ENCODE measurements at regions not wholly inside any gene's neighbourhood (a gene's known extent, or its start where the extent isn't known, plus 50 kb on each side); places are given as distances from the start of the nearest gene placed in this dataset.
"Not testable (repeated sequence)": the region's sequence is repeated elsewhere in the genome, so short reads cannot be mapped to it uniquely, and the experiment has no call there.

- Histone ChIP-seq H3K4me1 (ENCODE audit: insufficient read depth, low read length, severe bottlenecking) (no peaks in the 10 kb centered on the region), H3F3A (ENCODE audit: insufficient read depth, low read length) (no peaks in the 10 kb centered on the region), H3K27me3 (ENCODE audit: insufficient read depth, low read length) (no peaks in the 10 kb centered on the region), H4K20me1 (ENCODE audit: insufficient read depth, low read length) (no peaks in the 10 kb centered on the region), H3K9ac (ENCODE audit: low read length) (no peak overlapping the region), H3K4me2 (ENCODE audit: low read length) (no peak overlapping the region), H3K4me3 (ENCODE audit: low read depth, low read length, poor library complexity, severe bottlenecking) (no peak overlapping the region), H3K9me3 (ENCODE audit: low read length) (no peaks in the 10 kb centered on the region), H3K36me3 (ENCODE audit: insufficient read depth, low read length) (no peaks in the 10 kb centered on the region), H3K9me2 (ENCODE audit: low read depth, low read length) (no peaks in the 10 kb centered on the region), H3K27ac (ENCODE audit: low read depth, low read length, poor library complexity, severe bottlenecking) (no peak overlapping the region), H2AFZ (ENCODE audit: low read length) (no peak overlapping the region), H3K79me2 (ENCODE audit: insufficient read depth, low read length) (no peaks in the 10 kb centered on the region)
- no peak for TF ChIP-seq CTCF (IDR thresholded peaks at IDR 0.05; ENCODE audit: low read length)
- no peak for TF ChIP-seq EZH2 (IDR thresholded peaks at IDR 0.05; ENCODE audit: borderline replicate concordance, low read length)
These were observed 467.6 kb upstream of the HS3ST5 start for GRCh38 chr6:114810468-114810867.

GRCh38 chr6:114805426-114805825, 462.6 kb upstream of the HS3ST5 start:
- not testable (repeated sequence) for H3K36me3 ChIP-seq (ENCODE audit: insufficient read depth, low read length); H3K9me2 ChIP-seq (ENCODE audit: low read depth, low read length); H4K20me1 ChIP-seq (ENCODE audit: insufficient read depth, low read length); H3K9me3 ChIP-seq (ENCODE audit: low read length); H3K4me1 ChIP-seq (ENCODE audit: insufficient read depth, low read length, severe bottlenecking); H3K27ac ChIP-seq (ENCODE audit: low read depth, low read length, poor library complexity, severe bottlenecking); H3K79me2 ChIP-seq (ENCODE audit: insufficient read depth, low read length); H3K4me2 ChIP-seq (ENCODE audit: low read length); H3F3A ChIP-seq (ENCODE audit: insufficient read depth, low read length); H3K9ac ChIP-seq (ENCODE audit: low read length); H3K27me3 ChIP-seq (ENCODE audit: insufficient read depth, low read length); H2AFZ ChIP-seq (ENCODE audit: low read length); H3K4me3 ChIP-seq (ENCODE audit: low read depth, low read length, poor library complexity, severe bottlenecking)

- no peaks in the 10 kb centered on the region for H3K4me1 ChIP-seq (ENCODE audit: insufficient read depth, low read length, severe bottlenecking)
- no peaks in the 10 kb centered on the region for H4K20me1 ChIP-seq (ENCODE audit: insufficient read depth, low read length)
- no peaks in the 10 kb centered on the region for H3F3A ChIP-seq (ENCODE audit: insufficient read depth, low read length)
- H3K27me3 ChIP-seq (ENCODE audit: insufficient read depth, low read length) = no peaks in the 10 kb centered on the region
- TF ChIP-seq EZH2 (IDR thresholded peaks at IDR 0.05; ENCODE audit: borderline replicate concordance, low read length) = no peak
- no peak for TF ChIP-seq CTCF (IDR thresholded peaks at IDR 0.05; ENCODE audit: low read length)
- no peak overlapping the region for H3K4me2 ChIP-seq (ENCODE audit: low read length)
- no peaks in the 10 kb centered on the region for H3K9me2 ChIP-seq (ENCODE audit: low read depth, low read length)
- H2AFZ ChIP-seq (ENCODE audit: low read length) = no peak overlapping the region
- H3K36me3 ChIP-seq (ENCODE audit: insufficient read depth, low read length) = no peaks in the 10 kb centered on the region
- no peak overlapping the region for H3K27ac ChIP-seq (ENCODE audit: low read depth, low read length, poor library complexity, severe bottlenecking)
- H3K9me3 ChIP-seq (ENCODE audit: low read length) = no peaks in the 10 kb centered on the region
- no peaks in the 10 kb centered on the region for H3K79me2 ChIP-seq (ENCODE audit: insufficient read depth, low read length)
- H3K4me3 ChIP-seq (ENCODE audit: low read depth, low read length, poor library complexity, severe bottlenecking) = no peak overlapping the region
- H3K9ac ChIP-seq (ENCODE audit: low read length) = no peak overlapping the region
These were observed 453.8 kb upstream of the HS3ST5 start for GRCh38 chr6:114796576-114796975.

DNA sequence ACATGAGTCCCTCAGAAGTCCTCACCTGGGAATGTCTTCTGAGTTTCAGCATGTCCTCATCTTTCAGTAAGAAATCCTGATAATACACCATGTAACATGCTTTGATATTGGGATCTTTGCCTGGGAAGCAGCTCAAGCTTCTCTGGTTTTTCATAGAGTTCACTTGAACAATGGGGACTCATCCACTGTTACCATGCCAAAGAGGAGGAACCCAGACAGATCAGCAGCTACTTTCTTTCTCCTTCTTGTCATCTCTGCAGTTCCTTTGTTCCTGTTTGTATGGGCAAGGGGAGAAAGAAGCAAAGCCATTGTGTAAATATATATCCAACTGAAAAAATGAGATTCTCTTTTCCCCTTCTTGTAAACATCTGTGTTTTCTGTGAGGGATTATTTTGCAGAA, 450.6 kb upstream of the HS3ST5 start:
- no peak for TF ChIP-seq EZH2 (IDR thresholded peaks at IDR 0.05; ENCODE audit: borderline replicate concordance, low read length)
- no peak for TF ChIP-seq CTCF (IDR thresholded peaks at IDR 0.05; ENCODE audit: low read length)
- Histone ChIP-seq H3K4me3 (ENCODE audit: low read depth, low read length, poor library complexity, severe bottlenecking) (no peak overlapping the region), H3K9me3 (ENCODE audit: low read length) (no peaks in the 10 kb centered on the region), H3K4me1 (ENCODE audit: insufficient read depth, low read length, severe bottlenecking) (no peaks in the 10 kb centered on the region), H3K4me2 (ENCODE audit: low read length) (no peak overlapping the region), H3K36me3 (ENCODE audit: insufficient read depth, low read length) (no peaks in the 10 kb centered on the region), H4K20me1 (ENCODE audit: insufficient read depth, low read length) (no peaks in the 10 kb centered on the region), H3F3A (ENCODE audit: insufficient read depth, low read length) (no peaks in the 10 kb centered on the region), H3K79me2 (ENCODE audit: insufficient read depth, low read length) (no peaks in the 10 kb centered on the region), H3K9ac (ENCODE audit: low read length) (no peak overlapping the region), H3K9me2 (ENCODE audit: low read depth, low read length) (no peaks in the 10 kb centered on the region), H2AFZ (ENCODE audit: low read length) (no peak overlapping the region), H3K27ac (ENCODE audit: low read depth, low read length, poor library complexity, severe bottlenecking) (no peak overlapping the region), H3K27me3 (ENCODE audit: insufficient read depth, low read length) (no peaks in the 10 kb centered on the region)

Measured in OCI-LY1 (cell line).